ENCODE measurements at regions not wholly inside any gene's neighbourhood (a gene's known extent, or its start where the extent isn't known, plus 50 kb on each side); places are given as distances from the start of the nearest gene placed in this dataset.

GRCh38 chr4:24094726-24095125 lies 204.9 kb upstream of the PPARGC1A start:
- TF ChIP-seq POLR2A (IDR thresholded peaks at IDR 0.05; ENCODE audit: low read length): no peak
- no peak for TF ChIP-seq GATA1 (IDR thresholded peaks at IDR 0.05; ENCODE audit: low read depth, low read length)
